ENCODE measurements at regions not wholly inside any gene's neighbourhood (a gene's known extent, or its start where the extent isn't known, plus 50 kb on each side); places are given as distances from the start of the nearest gene placed in this dataset.
A peak's percentile ranks its signal among the peaks of the same experiment; 100 is the strongest.

GRCh38 chr20:3339571-3339970 is 67.9 kb downstream of the DNAAF9 start:
- TF ChIP-seq, protein P1, sequence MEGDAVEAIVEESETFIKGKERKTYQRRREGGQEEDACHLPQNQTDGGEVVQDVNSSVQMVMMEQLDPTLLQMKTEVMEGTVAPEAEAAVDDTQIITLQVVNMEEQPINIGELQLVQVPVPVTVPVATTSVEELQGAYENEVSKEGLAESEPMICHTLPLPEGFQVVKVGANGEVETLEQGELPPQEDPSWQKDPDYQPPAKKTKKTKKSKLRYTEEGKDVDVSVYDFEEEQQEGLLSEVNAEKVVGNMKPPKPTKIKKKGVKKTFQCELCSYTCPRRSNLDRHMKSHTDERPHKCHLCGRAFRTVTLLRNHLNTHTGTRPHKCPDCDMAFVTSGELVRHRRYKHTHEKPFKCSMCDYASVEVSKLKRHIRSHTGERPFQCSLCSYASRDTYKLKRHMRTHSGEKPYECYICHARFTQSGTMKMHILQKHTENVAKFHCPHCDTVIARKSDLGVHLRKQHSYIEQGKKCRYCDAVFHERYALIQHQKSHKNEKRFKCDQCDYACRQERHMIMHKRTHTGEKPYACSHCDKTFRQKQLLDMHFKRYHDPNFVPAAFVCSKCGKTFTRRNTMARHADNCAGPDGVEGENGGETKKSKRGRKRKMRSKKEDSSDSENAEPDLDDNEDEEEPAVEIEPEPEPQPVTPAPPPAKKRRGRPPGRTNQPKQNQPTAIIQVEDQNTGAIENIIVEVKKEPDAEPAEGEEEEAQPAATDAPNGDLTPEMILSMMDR (IDR thresholded peaks at IDR 0.05; ENCODE audit: insufficient read depth, low read depth, low read length, missing control alignments) = no peak
- no peak for DNase-seq (ENCODE audit: low read depth)
- H3K4me3 ChIP-seq (ENCODE audit: low read length) = no peak overlapping the region

- TF ChIP-seq, protein P1 (IDR thresholded peaks at IDR 0.05; ENCODE audit: insufficient read depth, low read depth, low read length, missing control alignments) = no peak
- no peak for DNase-seq (ENCODE audit: low read depth)
- H3K4me3 ChIP-seq (ENCODE audit: low read length) = no peak overlapping the region
Measured at GRCh38 chr20:3339076-3339475, 68.4 kb downstream of the DNAAF9 start.

GRCh38 chr20:3334156-3334943 is 73.1 kb downstream of the DNAAF9 start:
- TF ChIP-seq, protein P1 (IDR thresholded peaks at IDR 0.05; ENCODE audit: insufficient read depth, low read depth, low read length, missing control alignments) = no peak
- H3K4me3 ChIP-seq (ENCODE audit: low read length) = no peak overlapping the region
- no peak for DNase-seq (ENCODE audit: low read depth)

DNA sequence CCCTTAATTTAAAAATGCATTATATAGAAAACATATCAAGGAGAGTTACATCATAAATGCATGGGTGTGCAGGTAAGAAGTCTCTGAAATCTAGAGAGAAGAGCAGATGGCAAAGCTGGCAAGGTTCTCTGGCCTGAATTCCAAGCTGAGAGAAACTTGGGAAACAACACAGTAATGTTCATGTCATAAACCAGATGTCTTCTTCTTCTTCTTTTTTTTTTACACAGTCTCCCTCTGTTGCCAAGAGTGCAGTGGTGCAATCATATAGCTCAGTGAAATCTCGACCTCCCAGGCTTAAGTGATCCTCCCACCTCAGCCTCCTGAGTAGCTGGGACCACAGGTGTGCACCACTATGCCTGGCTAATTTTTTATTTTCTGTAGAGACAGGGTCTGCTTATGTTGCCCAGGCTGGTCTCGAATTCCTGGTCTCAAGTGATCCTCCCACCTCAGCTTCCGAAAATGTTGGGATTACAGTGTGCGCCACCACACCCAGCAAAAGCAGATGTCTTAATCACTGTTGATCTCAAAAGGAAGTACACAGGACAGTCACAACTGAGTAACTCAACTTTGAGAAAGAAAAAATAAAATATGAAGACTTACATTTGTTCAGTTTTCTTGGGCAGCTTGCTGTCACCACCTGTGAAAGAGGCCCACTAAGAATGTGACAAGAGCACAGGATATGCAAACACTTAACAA is 77.3 kb downstream of the DNAAF9 start:
- no peak overlapping the region for H3K4me3 ChIP-seq (ENCODE audit: low read length)
- TF ChIP-seq, protein P1 (IDR thresholded peaks at IDR 0.05; ENCODE audit: insufficient read depth, low read depth, low read length, missing control alignments) = peak; percentile 22
- no peak for DNase-seq (ENCODE audit: low read depth)

- DNase-seq (ENCODE audit: low read depth) = no peak
- TF ChIP-seq, protein P1 (IDR thresholded peaks at IDR 0.05; ENCODE audit: insufficient read depth, low read depth, low read length, missing control alignments) = no peak
- H3K4me3 ChIP-seq (ENCODE audit: low read length) = no peak overlapping the region
Measured at GRCh38 chr20:3328501-3328900, 79.0 kb downstream of the DNAAF9 start.

DNA sequence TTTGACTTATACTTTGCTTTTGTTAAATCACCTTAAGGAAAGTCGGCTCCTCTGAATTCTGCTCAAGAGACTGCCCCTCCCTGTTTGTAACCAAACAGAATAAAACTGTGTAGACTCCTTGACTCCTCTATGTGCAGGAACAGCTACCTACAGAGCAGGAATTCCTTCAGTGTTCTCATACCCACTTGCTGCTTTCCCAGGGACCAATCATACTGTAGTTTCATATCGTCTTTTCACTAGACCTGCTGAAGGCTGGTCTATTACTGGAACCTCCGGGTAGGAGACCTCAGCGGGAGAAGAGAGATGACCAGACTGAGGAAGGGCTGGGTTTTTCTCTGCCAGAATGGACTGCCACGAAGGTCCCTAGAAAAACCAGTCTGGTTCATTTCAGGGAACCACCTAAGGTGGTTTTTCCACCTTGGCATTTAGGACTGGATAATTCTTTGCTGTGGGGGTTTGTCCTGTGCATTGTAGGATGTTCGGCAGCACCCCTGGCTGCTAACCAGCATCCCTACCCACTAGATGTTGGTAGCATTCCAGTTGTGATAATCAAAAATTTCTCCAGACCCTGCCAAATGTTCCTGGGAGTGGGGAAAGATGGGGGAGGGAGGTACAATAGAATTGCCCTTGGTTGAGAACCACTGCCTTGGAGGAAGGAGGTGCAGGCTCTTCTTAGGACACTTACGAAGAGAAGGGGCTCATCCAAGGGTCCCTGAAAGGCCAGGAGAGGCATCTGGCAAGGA is 80.5 kb downstream of the DNAAF9 start:
- DNase-seq (ENCODE audit: low read depth) = no peak
- TF ChIP-seq, protein P1 (IDR thresholded peaks at IDR 0.05; ENCODE audit: insufficient read depth, low read depth, low read length, missing control alignments) = no peak
- H3K4me3 ChIP-seq (ENCODE audit: low read length) = no peak overlapping the region
